Caco-2 (cell line): ENCODE measurements at regions not wholly inside any gene's neighbourhood (a gene's known extent, or its start where the extent isn't known, plus 50 kb on each side); places are given as distances from the start of the nearest gene placed in this dataset.

Experiments used
- BruUV-seq: library from RNA; stranded (reverse); fragments of 400-500 nt; replicated peaks from 2 replicates; lab custom pipeline; 2021; lab: Mats Ljungman, UMichigan
- CTCF ChIA-PET: fragments of 300-600 bp; sonication (Branson Sonifier 250); formaldehyde crosslinking; loops from one replicate; lab custom pipeline; 2022; ENCODE audit warnings: antibody characterized with exemption; lab: Charles Lee
- POLR2A ChIA-PET: fragments of 300-600 bp; sonication (Branson Sonifier 250); formaldehyde crosslinking; loops from one replicate; lab custom pipeline; 2022; ENCODE audit warnings: antibody characterized with exemption; lab: Charles Lee
- DNase-seq, 2 experiments: peaks; one replicate each; pipeline versions ENCODE4 v3.0.0 to v3.0.0-alpha.2; 2020 to 2022
- H3K27me3 ChIP-seq: replicated peaks from 2 replicates; pipeline ENCODE4 v1.6.0; 2011; ENCODE audit warnings: low read length; ENCODE audit not compliant: control insufficient read depth, insufficient read depth
- H3K36me3 ChIP-seq: 2 replicates; pipeline ENCODE4 v1.5.1; 2011; ENCODE audit warnings: low read length; ENCODE audit not compliant: control insufficient read depth, insufficient read depth
- H3K4me1 ChIP-seq: fragments of 250-450 bp; sonication (Bioruptor Pico); 2 replicates; pipeline ENCODE4 v1.5.1; 2020; ENCODE audit warnings: mild to moderate bottlenecking
- H3K4me3 ChIP-seq: 2 replicates; pipeline ENCODE4 v1.5.1; 2011; ENCODE audit warnings: low read depth, mild to moderate bottlenecking, control low read depth, low read length
- H3K9me3 ChIP-seq: fragments of 250-450 bp; sonication (Bioruptor Pico); 2 replicates; pipeline ENCODE4 v1.5.1; 2020; ENCODE audit warnings: mild to moderate bottlenecking, moderate library complexity
- H3K27ac Mint-ChIP-seq: one replicate; pipeline ENCODE4 v1.8.0; 2022; ENCODE audit warnings: mixed read lengths; ENCODE audit not compliant: unreplicated experiment
- H3K27me3 Mint-ChIP-seq: one replicate; pipeline ENCODE4 v1.8.0; 2022; ENCODE audit warnings: mixed read lengths; ENCODE audit not compliant: insufficient read depth, unreplicated experiment
- H3K36me3 Mint-ChIP-seq: one replicate; pipeline ENCODE4 v1.8.0; 2022; ENCODE audit warnings: mild to moderate bottlenecking, mixed read lengths; ENCODE audit not compliant: insufficient read depth, unreplicated experiment
- H3K4me1 Mint-ChIP-seq: one replicate; pipeline ENCODE4 v1.8.0; 2022; ENCODE audit warnings: low read depth, mixed read lengths; ENCODE audit not compliant: unreplicated experiment
- H3K4me3 Mint-ChIP-seq: one replicate; pipeline ENCODE4 v1.8.0; 2022; ENCODE audit warnings: mild to moderate bottlenecking, moderate library complexity, mixed read lengths; ENCODE audit not compliant: unreplicated experiment
- H3K9me3 Mint-ChIP-seq: one replicate; pipeline ENCODE4 v1.8.0; 2022; ENCODE audit warnings: mixed read lengths; ENCODE audit not compliant: unreplicated experiment
- CTCF ChIP-seq, 2 experiments: fragments of 200-600 bp in 1 of 2; IDR thresholded peaks; 1 replicate in 1 of 2; 2 replicates in 1 of 2; pipeline versions ENCODE4 v1.5.1 to v1.8.0; 2011 to 2022; ENCODE audit warnings: antibody characterized with exemption in 1 of 2, control low read depth in 1 of 2, inconsistent platforms in 1 of 2, low read depth in 1 of 2, low read length in 1 of 2, mild to moderate bottlenecking in 1 of 2, moderate library complexity in 1 of 2; ENCODE audit not compliant: insufficient read depth in 1 of 2, severe bottlenecking in 1 of 2, unreplicated experiment in 1 of 2
- intact Hi-C: fragments of 100-400 bp; cut with micrococcal nuclease; formaldehyde crosslinking; loops from one replicate; pipeline ENCODE4 v1.10.0; 2022; ENCODE audit not compliant: unreplicated experiment

DNA sequence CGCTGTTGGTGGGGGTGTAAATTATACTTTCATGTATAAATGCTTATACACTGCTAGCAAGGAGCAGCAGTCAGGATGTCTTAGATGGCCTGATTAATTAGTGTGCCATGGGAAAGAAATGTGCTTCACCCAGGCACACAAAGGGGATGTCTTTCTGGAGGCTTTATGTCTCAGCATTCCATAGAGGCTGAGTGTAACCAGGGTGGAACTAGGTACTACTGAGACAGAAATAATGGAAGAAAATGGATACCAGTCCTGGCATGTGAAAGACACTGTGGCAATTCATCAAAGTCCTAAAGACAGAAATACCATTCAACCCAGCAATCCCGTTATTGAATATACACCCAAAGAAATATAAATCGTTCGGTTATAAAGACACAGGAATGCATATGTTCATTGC is 52.5 kb downstream of the PF4 start:
- TF ChIP-seq CTCF (IDR thresholded peaks at IDR 0.05; ENCODE audit: insufficient read depth in 1 of 2, low read depth in 1 of 2, low read length in 1 of 2, severe bottlenecking in 1 of 2, unreplicated experiment in 1 of 2): no peak
- no peaks in the 10 kb centered on the region for H3K36me3 ChIP-seq
- BruUV-seq: no TSS peak
- H3K4me3 Mint-ChIP-seq: no peak overlapping the region
- no peaks in the 10 kb centered on the region for H3K9me3 Mint-ChIP-seq
- ChIA-PET POLR2A (no interaction called here), CTCF (no interaction called here)
- H3K36me3 Mint-ChIP-seq: no peaks in the 10 kb centered on the region
- DNase-seq: no peak
- H3K9me3 ChIP-seq: no peaks in the 10 kb centered on the region
- H3K27me3 Mint-ChIP-seq: peaks cover 3% of the 10 kb centered on the region
- H3K4me1 Mint-ChIP-seq: no peaks in the 10 kb centered on the region
- H3K4me3 ChIP-seq: no peak overlapping the region
- intact Hi-C loops: no loop called here
- no peak overlapping the region for H3K27ac Mint-ChIP-seq
- H3K4me1 ChIP-seq: no peaks in the 10 kb centered on the region
- H3K27me3 ChIP-seq: no peaks in the 10 kb centered on the region

GRCh38 chr4:73923631-73923937 is 54.4 kb downstream of the CXCL1 start:
- no peak overlapping the region for H3K27ac Mint-ChIP-seq
- Histone ChIP-seq H3K9me3 (no peaks in the 10 kb centered on the region), H3K36me3 (no peaks in the 10 kb centered on the region), H3K27me3 (no peaks in the 10 kb centered on the region), H3K4me3 (no peak overlapping the region), H3K4me1 (no peaks in the 10 kb centered on the region)
- TF ChIP-seq CTCF (IDR thresholded peaks at IDR 0.05; ENCODE audit: insufficient read depth in 1 of 2, low read depth in 1 of 2, low read length in 1 of 2, severe bottlenecking in 1 of 2, unreplicated experiment in 1 of 2): no peak
- peaks cover 3% of the 10 kb centered on the region for H3K27me3 Mint-ChIP-seq
- no peak overlapping the region for H3K4me3 Mint-ChIP-seq
- no peaks in the 10 kb centered on the region for H3K9me3 Mint-ChIP-seq
- no peak for DNase-seq
- ChIA-PET POLR2A (no interaction called here), CTCF (no interaction called here)
- no peaks in the 10 kb centered on the region for H3K4me1 Mint-ChIP-seq
- intact Hi-C loops: loop anchor here (1.0 to 5.0 kb wide), 5 partner anchors 54 to 261 kb away; partner anchors contain the start of genes CXCL1 and CXCL2
- H3K36me3 Mint-ChIP-seq: no peaks in the 10 kb centered on the region
- no TSS peak for BruUV-seq

- Mint-ChIP-seq H3K27ac (no peak overlapping the region), H3K4me3 (no peak overlapping the region), H3K27me3 (peaks cover 3% of the 10 kb centered on the region), H3K36me3 (no peaks in the 10 kb centered on the region), H3K4me1 (peaks cover 5% of the 10 kb centered on the region), H3K9me3 (no peaks in the 10 kb centered on the region)
- CTCF ChIA-PET: no interaction called here
- Histone ChIP-seq H3K36me3 (no peaks in the 10 kb centered on the region), H3K27me3 (no peaks in the 10 kb centered on the region), H3K4me3 (no peak overlapping the region), H3K9me3 (no peaks in the 10 kb centered on the region), H3K4me1 (no peaks in the 10 kb centered on the region)
- POLR2A ChIA-PET: no interaction called here
- no TSS peak for BruUV-seq
- TF ChIP-seq CTCF (IDR thresholded peaks at IDR 0.05; ENCODE audit: insufficient read depth in 1 of 2, low read depth in 1 of 2, low read length in 1 of 2, severe bottlenecking in 1 of 2, unreplicated experiment in 1 of 2): peak; percentile 7 to 33
- intact Hi-C loops: loop anchor here (1.0 to 5.0 kb wide), 5 partner anchors 54 to 261 kb away; partner anchors contain the start of genes CXCL1 and CXCL2
- peak in 1 of 2 experiments; percentile 12 for DNase-seq
Observed at GRCh38 chr4:73922766-73923630, 53.8 kb downstream of the CXCL1 start.
